ENCODE measurements at regions not wholly inside any gene's neighbourhood (a gene's known extent, or its start where the extent isn't known, plus 50 kb on each side); places are given as distances from the start of the nearest gene placed in this dataset.

DNA sequence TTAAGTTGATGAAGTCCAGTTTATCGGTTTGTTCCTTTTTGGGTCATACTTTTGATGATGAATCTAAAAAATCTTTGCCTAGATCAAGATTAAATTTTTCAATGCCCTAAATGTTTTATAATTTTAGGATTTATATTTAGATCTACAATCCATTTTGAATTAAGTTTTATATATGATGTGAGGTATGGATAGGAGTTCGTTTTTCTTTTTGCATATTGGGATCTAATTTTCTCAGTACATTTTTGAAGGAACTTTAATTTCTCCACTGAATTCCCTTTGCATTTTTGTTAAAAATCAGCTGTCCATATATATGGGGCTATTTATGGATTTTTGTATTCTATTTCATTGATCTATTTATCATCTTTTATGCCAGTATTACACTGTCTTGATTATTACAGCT, 125.5 kb upstream of the HS3ST2 start:
- DNase-seq (no peak), ATAC-seq (ENCODE audit: low read depth) (no peak)
- no peak overlapping the region for H3K27ac ChIP-seq (ENCODE audit: insufficient read depth, low read length)
- intact Hi-C loops (cut with micrococcal nuclease), result no loop called here
- H3K9ac ChIP-seq (ENCODE audit: low read depth, low read length), result no peak overlapping the region
- H3K4me2 ChIP-seq (ENCODE audit: low read depth, low read length), result no peak overlapping the region
- H2BK5ac ChIP-seq (ENCODE audit: low read depth, low read length, poor library complexity, severe bottlenecking), result no peak overlapping the region
- dilution Hi-C loops (cut with HindIII; ENCODE audit: low sequenced_read_pairs, unreplicated experiment), result no loop called here
- H2AFZ ChIP-seq (replicated peaks; ENCODE audit: low read length, poor library complexity), result no peak overlapping the region
- ChIA-PET POLR2A (ENCODE audit: unreplicated experiment) (no interaction called here), CTCF (interaction anchor here (0.7 to 1.0 kb wide), 2 partner anchors 37 to 1163 kb away, joined by 3 read pairs; no protein-coding TSS in a partner anchor)
- no peak overlapping the region for H3K4ac ChIP-seq (ENCODE audit: low read depth, low read length)
- H2BK15ac ChIP-seq (ENCODE audit: low read depth, low read length), result no peak overlapping the region
- no peak overlapping the region for H4K8ac ChIP-seq (ENCODE audit: low read depth in 2 of 2, low read length in 2 of 2)
- in situ Hi-C loops (cut with MboI; ENCODE audit: low sequenced_read_pairs), result no loop called here
- H3K9me1 ChIP-seq (ENCODE audit: insufficient read depth, low read length), result no peaks in the 10 kb centered on the region
- WGBS, 2 experiments (ENCODE audit: extremely low coverage in 2 of 2, insufficient read length in 1 of 2), result no CpG with 5 or more reads among the region's 2 CpGs
- no peaks in the 10 kb centered on the region for H3K9me3 ChIP-seq (ENCODE audit: control insufficient read depth, insufficient read depth, low read length)
- no peaks in the 10 kb centered on the region for H3K36me3 ChIP-seq (ENCODE audit: control insufficient read depth, insufficient read depth, low read length)
- no peak overlapping the region for H4K91ac ChIP-seq (ENCODE audit: insufficient read depth, low read depth, low read length)
- H2BK20ac ChIP-seq (ENCODE audit: low read depth, low read length), result no peak overlapping the region
- H2BK120ac ChIP-seq (ENCODE audit: low read depth, low read length), result no peak overlapping the region
- no peak overlapping the region for H4K5ac ChIP-seq (ENCODE audit: low read depth, low read length)
- no peak overlapping the region for H3K14ac ChIP-seq (replicated peaks; ENCODE audit: low read depth, low read length)
- H3K27me3 ChIP-seq (ENCODE audit: control insufficient read depth, insufficient read depth, low read length), result peaks cover 3% of the 10 kb centered on the region; the same call in 1 of the 2 replicates
- H4K20me1 ChIP-seq (ENCODE audit: insufficient read depth, low read length), result no peaks in the 10 kb centered on the region
- no peak overlapping the region for H3K56ac ChIP-seq (ENCODE audit: extremely low read depth, insufficient read depth, low read length)
- H3K79me1 ChIP-seq (ENCODE audit: low read depth in 1 of 2, low read length in 2 of 2), result no peaks in the 10 kb centered on the region
- no peaks in the 10 kb centered on the region for H3K4me1 ChIP-seq (ENCODE audit: control insufficient read depth, insufficient read depth, low read length)
- H3K4me3 ChIP-seq (ENCODE audit: insufficient read depth, low read depth, low read length), result no peak overlapping the region
- H3K23ac ChIP-seq (ENCODE audit: low read depth, low read length), result no peak overlapping the region
- H2AK5ac ChIP-seq (ENCODE audit: low read depth, low read length), result no peak overlapping the region
- H3K18ac ChIP-seq (ENCODE audit: low read depth, low read length), result no peak overlapping the region
- BruUV-seq (replicated peaks), result no TSS peak
- H2AK9ac ChIP-seq (replicated peaks; ENCODE audit: low read depth, low read length, poor library complexity), result no peak overlapping the region
- TF ChIP-seq RCOR1 (IDR thresholded peaks at IDR 0.05; ENCODE audit: insufficient replicate concordance, low read length) (no peak), BHLHE40 (IDR thresholded peaks at IDR 0.05; ENCODE audit: low read depth, low read length) (no peak), RFX5 (IDR thresholded peaks at IDR 0.05; ENCODE audit: low read depth, low read length) (no peak), MAZ (IDR thresholded peaks at IDR 0.05; ENCODE audit: borderline replicate concordance, low read depth, low read length) (no peak), FOS (IDR thresholded peaks at IDR 0.05; ENCODE audit: low read depth, low read length) (no peak), CEBPB (IDR thresholded peaks at IDR 0.05; ENCODE audit: low read depth, low read length) (no peak), CHD1 (IDR thresholded peaks at IDR 0.05; ENCODE audit: low read depth, low read length) (no peak), POLR2A (IDR thresholded peaks at IDR 0.05; ENCODE audit: low read depth, low read length) (no peak), MXI1 (IDR thresholded peaks at IDR 0.05; ENCODE audit: borderline replicate concordance, low read depth, low read length) (no peak), USF2 (IDR thresholded peaks at IDR 0.05; ENCODE audit: low read depth, low read length) (no peak), NFE2L2 (IDR thresholded peaks at IDR 0.05; ENCODE audit: low read depth, low read length) (no peak)
- TF ChIP-seq, protein P1, sequence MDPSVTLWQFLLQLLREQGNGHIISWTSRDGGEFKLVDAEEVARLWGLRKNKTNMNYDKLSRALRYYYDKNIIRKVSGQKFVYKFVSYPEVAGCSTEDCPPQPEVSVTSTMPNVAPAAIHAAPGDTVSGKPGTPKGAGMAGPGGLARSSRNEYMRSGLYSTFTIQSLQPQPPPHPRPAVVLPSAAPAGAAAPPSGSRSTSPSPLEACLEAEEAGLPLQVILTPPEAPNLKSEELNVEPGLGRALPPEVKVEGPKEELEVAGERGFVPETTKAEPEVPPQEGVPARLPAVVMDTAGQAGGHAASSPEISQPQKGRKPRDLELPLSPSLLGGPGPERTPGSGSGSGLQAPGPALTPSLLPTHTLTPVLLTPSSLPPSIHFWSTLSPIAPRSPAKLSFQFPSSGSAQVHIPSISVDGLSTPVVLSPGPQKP (IDR thresholded peaks at IDR 0.05; ENCODE audit: borderline replicate concordance, low read depth, low read length), result no peak
- TF ChIP-seq, protein P2, sequence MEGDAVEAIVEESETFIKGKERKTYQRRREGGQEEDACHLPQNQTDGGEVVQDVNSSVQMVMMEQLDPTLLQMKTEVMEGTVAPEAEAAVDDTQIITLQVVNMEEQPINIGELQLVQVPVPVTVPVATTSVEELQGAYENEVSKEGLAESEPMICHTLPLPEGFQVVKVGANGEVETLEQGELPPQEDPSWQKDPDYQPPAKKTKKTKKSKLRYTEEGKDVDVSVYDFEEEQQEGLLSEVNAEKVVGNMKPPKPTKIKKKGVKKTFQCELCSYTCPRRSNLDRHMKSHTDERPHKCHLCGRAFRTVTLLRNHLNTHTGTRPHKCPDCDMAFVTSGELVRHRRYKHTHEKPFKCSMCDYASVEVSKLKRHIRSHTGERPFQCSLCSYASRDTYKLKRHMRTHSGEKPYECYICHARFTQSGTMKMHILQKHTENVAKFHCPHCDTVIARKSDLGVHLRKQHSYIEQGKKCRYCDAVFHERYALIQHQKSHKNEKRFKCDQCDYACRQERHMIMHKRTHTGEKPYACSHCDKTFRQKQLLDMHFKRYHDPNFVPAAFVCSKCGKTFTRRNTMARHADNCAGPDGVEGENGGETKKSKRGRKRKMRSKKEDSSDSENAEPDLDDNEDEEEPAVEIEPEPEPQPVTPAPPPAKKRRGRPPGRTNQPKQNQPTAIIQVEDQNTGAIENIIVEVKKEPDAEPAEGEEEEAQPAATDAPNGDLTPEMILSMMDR (conservative IDR thresholded peaks at IDR 0.05; ENCODE audit: low read depth, low read length), result no peak
